ENCODE measurements at regions not wholly inside any gene's neighbourhood (a gene's known extent, or its start where the extent isn't known, plus 50 kb on each side); places are given as distances from the start of the nearest gene placed in this dataset.

- H3K27ac ChIP-seq: no peak overlapping the region
- TF ChIP-seq CTCF (conservative IDR thresholded peaks at IDR 0.05) (no peak), ZFX (IDR thresholded peaks at IDR 0.05) (no peak)
Measured at GRCh38 chr10:35731828-35732227, 89.7 kb upstream of the FZD8 start.

- H3K27ac ChIP-seq: no peak overlapping the region
- TF ChIP-seq ZFX (IDR thresholded peaks at IDR 0.05): no peak
- TF ChIP-seq CTCF (conservative IDR thresholded peaks at IDR 0.05): no peak
Measured at GRCh38 chr10:35728341-35728740, 86.2 kb upstream of the FZD8 start.

- no peak overlapping the region for H3K27ac ChIP-seq
- TF ChIP-seq ZFX (IDR thresholded peaks at IDR 0.05): no peak
- TF ChIP-seq CTCF (conservative IDR thresholded peaks at IDR 0.05): no peak
Measured at GRCh38 chr10:35726846-35727245, 84.8 kb upstream of the FZD8 start.

- no peak for TF ChIP-seq ZFX (IDR thresholded peaks at IDR 0.05)
- no peak for TF ChIP-seq CTCF (conservative IDR thresholded peaks at IDR 0.05)
- no peak overlapping the region for H3K27ac ChIP-seq
Measured at GRCh38 chr10:35723992-35724391, 81.9 kb upstream of the FZD8 start.

- TF ChIP-seq ZFX (IDR thresholded peaks at IDR 0.05) (no peak), CTCF (conservative IDR thresholded peaks at IDR 0.05) (no peak)
- no peak overlapping the region for H3K27ac ChIP-seq
Measured at GRCh38 chr10:35723059-35723458, 81.0 kb upstream of the FZD8 start.

- no peak for TF ChIP-seq ZFX (IDR thresholded peaks at IDR 0.05)
- no peak for TF ChIP-seq CTCF (conservative IDR thresholded peaks at IDR 0.05)
Measured at GRCh38 chr10:35722636-35723035, 80.5 kb upstream of the FZD8 start.

GRCh38 chr10:35722226-35722625, 80.1 kb upstream of the FZD8 start:
- H3K27ac ChIP-seq: no peak overlapping the region
- no peak for TF ChIP-seq ZFX (IDR thresholded peaks at IDR 0.05)
- TF ChIP-seq CTCF (conservative IDR thresholded peaks at IDR 0.05): no peak

More at GRCh38 chr10:35722636-35723035, 80.5 kb upstream of the FZD8 start:
- H3K27ac ChIP-seq: no peak overlapping the region

Data from C4-2B (cell line).